HK-2 (cell line): ENCODE measurements at regions not wholly inside any gene's neighbourhood (a gene's known extent, or its start where the extent isn't known, plus 50 kb on each side); places are given as distances from the start of the nearest gene placed in this dataset.

Source experiments
- DNase-seq: peaks from one replicate; pipeline ENCODE4 v3.0.0-alpha.2; 2018; ENCODE audit not compliant: unreplicated experiment

DNA sequence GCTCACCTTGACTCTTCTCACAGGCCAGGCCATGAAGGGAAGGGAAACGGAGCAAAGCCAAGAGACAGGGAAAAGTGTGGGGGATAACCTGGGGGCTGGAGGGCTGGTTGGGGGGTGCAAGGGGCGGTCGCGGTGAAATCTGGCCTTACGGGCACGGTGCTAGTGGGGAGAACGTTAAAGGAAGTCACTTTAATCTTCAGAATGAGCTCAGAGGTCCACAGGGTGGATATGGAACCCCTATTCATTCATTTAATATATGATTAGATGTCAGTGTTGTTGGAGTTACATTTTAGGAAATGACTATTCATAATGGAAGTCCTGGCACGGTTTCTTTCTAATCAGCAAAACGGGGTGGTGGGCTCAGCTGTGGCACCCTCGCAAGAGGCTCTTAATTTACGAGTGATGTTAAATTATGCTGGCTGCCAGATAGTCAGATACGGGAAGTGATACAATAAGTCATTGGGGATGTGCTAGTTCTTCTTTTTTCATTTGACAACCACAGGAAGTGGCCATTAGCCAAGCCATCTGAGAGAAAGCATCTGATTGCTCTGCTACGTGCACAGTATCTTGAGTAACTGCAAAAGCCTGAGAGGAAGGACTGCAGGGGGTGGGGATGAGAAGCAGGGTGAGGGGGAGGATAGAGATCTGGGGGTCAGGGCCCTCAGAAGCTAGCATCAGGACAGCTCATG, 253.0 kb downstream of the QKI start:
- DNase-seq, result no peak

GRCh38 chr6:163665464-163665863, 250.9 kb downstream of the QKI start:
- DNase-seq, result no peak

DNA sequence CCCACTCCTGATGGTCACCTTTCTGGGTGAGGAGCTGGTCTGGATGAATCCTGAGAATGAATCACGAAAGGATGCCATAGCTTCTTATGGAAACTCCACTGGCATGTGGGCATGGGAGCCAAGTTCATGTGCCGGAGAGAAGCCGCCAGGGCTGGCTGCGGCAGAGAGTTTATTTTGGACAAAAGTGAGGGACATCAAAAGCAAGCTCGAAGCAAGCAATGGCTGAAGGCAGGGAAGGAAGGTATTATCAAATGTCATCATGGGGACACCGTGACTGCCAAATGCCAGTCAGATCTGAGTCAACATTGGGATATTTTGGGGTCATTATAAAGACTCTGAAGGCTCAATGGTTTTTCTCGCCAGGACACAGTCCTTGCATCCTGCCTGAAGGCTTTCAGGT, 249.1 kb downstream of the QKI start:
- DNase-seq, result no peak

GRCh38 chr6:163662604-163663225, 248.2 kb downstream of the QKI start:
- DNase-seq, result no peak

- DNase-seq, result no peak
These were observed 246.8 kb downstream of the QKI start for GRCh38 chr6:163661272-163661671.

DNA sequence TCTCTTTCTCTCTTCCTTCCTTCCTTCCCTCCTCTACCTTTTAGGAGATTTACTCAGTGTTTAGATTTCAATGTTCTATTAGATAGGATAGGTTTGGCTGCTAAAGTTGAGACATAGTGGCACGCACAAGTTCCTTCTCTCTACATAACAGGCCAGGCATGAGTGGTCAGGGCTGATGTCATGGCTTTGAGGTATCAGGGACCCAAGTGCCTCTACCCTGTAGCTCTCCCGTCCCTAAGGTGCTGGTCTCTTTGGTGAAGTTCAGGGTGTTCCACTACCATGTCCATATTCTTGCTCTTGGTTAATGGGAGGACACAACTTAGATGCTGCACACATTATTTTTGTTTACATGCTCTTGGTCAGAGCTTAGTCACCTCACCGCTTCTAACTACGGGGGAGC, 245.3 kb downstream of the QKI start:
- DNase-seq, result no peak

DNA sequence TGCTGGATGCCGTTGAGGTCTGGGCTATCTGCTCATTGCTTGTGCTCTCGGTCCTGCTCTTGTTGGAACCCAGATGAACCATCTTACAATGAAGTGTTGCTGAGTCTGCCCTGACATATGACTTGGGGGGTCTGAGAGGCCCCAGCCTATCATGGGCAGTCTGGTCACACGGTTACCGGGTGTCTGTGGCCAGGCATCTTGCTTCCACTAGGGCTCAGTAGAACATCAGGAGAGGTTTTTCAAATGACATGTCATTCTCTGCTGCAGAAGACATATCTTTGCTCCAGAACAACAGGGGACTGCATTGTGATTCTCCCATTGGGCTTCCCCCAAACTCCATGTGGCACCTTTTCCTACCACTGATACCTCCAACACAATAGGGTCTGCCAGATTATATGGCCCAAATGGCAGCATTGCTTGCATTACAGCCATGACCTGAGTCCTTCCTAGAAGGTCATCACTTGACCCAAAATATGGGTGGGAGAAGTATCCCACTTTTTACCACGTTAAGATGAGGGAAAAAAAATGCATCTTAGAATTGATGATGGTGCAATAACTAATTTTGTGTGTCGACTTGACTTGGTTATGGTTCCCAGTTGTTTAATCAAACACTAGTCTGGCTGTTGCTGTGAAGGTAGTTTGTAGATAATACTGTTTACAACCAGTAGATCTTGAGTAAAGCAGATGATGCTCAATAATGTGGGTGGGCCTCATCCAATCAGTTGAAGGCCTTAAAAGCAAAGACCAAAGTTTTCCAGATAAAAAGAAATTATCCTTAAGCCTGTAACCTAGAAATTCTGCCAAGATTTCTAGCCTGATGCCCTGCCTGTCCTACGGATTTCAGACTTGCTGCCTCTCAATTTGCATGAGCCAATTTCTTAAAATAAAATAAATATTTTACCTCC, 241.0 kb downstream of the QKI start:
- no peak for DNase-seq

DNA sequence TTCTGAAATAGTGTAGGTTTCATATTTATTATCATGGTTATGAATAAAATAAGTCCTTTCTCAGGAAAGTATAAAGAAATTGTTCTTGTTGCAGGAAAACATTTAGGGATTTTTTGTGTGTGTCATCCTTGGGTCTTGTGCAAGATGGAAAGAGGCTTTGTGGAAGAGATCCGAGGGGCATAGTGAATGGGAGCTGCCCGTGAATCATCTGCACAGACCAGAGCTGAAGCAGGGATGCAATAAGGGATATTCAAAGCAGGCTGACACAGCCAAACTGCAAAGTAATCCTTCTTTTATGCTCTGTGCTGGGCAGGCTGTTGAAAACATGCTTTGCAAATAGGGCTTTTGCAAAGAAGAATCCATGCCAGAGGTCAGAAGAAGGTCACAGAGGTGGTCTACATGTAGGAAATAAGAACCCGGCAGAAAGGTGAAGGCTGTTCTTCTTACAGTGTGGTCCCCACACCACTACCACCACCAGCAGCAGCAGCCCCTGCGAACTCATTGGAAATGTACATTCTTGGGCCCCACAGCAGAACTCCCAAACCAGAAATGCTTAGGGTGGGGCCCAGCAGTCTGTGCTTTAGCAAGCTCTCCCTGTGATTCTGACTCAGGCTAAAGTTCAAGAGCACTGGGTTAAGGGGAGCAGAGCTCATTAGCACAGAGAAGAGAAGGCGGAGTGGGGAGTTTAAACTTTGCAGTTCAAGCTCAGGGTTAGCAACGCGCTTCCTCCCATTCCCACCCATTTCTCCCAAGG, 237.6 kb downstream of the QKI start:
- no peak for DNase-seq

DNA sequence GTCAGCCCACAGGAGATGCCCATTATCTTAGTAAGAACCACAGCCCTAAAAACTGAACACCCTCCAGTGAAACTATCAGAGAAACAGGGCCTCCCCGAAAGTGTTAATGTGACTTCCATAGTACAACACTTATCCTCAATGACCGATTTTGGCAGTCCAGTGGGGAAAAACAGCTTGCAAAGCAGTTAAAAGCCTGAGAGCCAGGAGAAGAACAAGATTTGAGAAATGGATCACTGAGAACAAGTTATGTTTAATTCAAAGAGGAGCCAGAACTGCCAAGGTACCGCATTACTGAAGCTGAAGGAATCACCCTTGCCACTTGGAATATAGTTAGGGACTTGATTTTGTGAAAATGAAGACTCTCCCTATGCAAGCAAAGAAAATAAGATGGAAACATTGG, 236.9 kb downstream of the QKI start:
- DNase-seq, result no peak

GRCh38 chr6:163648868-163649267, 234.3 kb downstream of the QKI start:
- no peak for DNase-seq

GRCh38 chr6:163647624-163648023, 233.1 kb downstream of the QKI start:
- no peak for DNase-seq

DNA sequence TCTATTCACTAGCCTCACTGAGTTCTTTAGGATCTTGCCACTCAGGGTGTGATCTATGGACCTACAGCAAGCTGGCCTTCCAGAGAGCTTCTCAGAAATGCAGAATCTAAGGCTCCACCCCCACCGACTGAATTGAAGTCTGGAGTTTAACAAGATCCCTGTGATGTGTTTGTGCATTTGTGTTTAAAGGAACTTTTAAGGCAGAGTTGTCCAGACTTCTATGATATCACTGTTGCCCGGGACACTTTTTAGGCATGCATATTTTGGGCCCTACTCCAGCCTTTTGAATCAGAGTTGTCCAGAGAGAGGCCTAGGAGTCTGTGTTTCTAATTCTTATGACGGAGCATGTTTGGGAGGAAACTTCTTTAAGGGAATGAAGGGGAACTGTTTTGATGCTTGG, 232.3 kb downstream of the QKI start:
- DNase-seq, result no peak

GRCh38 chr6:163646133-163646532, 231.6 kb downstream of the QKI start:
- peak; percentile 15 for DNase-seq

DNA sequence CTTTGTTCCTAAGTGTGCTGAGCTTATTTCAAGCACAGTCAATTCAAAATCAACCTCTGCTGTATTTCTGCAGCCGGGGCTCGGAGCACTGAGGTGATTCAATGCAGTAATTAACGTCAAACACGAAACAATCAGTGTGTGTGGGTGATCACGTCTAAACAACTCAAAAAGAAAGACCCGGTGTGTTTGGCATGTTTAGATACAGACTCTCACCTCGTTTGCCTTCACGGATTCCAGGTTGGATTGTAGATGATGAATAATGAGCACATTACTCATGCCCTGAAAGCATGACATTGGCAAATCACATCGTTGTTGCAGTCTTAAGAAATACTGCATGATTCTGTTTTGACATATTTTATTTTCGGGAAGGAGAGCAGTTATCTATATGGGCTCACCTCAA, 231.0 kb downstream of the QKI start:
- no peak for DNase-seq

DNA sequence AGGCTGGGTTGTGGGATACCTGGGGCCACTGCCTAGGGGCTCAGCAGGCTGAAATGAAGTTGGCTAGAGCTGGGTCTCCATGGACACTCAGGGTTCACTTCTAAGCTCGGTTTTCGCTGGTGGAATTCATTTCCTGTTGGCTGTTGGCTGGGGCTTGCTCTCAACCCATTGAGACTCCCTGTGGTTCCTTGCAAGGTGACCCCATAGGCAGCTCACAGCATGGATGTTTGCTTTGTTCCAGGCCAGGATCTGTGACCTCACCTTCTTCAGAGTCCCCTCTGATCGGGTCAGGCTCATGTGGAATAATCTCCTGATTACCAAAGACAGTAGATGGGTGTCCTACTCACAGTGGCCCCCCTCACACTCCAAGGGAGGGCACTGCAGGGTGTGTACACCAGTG, 229.3 kb downstream of the QKI start:
- no peak for DNase-seq

DNA sequence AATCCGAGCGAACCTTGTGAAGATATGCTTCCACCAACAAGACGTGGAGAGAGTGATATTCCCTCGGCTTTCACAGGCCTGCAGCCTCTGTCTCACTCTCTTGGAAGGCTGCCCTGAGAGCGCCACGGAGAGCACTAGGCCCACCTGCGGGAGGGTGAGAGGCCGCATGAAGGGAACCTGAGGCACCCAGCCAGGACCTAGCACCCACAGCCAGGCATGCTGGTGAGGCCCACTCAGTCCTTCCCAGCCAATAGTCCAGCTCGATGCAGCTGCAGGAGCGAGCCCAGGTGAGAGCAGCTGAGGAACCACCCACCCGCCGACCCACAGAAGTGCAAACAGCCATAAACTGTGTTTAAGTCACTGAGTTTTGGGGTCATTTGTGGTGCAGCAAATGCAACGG, 227.2 kb downstream of the QKI start:
- DNase-seq, result no peak

DNA sequence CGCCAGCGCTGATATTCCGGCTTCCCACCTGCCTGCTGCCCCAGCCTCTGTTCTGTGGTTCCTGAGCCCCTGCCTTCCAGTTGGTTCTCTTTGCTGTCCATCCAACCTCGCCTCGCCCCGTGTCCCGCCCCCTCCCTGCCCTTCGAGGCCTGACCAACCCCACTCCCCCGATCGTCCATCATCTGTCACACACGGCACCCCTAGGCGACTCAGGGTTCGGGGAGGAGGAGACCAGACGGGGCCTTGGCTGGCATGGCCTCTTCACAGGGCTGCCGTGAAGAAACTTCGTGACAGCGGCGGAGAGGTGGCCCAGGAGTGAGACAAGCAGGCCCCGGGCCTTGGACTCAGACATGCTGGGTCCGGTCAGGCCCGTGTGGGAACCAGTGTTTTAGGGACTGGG, 226.1 kb downstream of the QKI start:
- DNase-seq, result no peak

- no peak for DNase-seq
These were observed 223.0 kb downstream of the QKI start for GRCh38 chr6:163637524-163637923.

DNA sequence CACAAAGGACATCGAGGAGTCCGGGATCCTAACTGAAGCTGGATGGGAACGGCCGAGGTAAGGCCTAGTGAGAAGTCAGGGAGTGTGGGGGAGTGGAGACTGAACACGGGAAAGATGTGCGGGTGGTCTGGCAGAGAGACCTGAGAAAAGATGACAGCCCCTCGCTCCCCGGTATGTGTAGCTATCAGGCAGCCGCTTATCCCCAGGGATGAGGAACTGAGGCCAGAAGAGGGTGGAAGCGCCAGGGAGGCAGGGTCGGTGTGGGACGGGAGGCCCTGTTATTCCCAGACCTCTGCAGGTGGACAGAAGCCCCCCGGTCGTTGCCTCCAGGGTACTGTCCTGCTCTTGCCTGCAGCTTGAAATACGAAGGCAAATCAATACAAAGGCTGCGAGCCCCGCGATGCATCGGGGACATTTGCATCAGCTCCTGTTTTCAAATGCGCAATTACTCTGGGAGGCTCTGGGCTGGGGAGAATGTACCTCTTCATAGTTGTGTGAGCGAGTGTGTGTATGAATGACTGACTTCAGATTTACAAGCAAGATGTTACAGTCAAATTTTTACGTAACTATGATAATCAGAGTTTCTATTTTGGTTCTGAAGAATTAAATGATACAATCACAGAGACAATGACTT, 221.3 kb downstream of the QKI start:
- DNase-seq, result no peak

- no peak for DNase-seq
These were observed 220.8 kb downstream of the QKI start for GRCh38 chr6:163635315-163635714.
